ENCODE measurements at regions not wholly inside any gene's neighbourhood (a gene's known extent, or its start where the extent isn't known, plus 50 kb on each side); places are given as distances from the start of the nearest gene placed in this dataset.

DNA sequence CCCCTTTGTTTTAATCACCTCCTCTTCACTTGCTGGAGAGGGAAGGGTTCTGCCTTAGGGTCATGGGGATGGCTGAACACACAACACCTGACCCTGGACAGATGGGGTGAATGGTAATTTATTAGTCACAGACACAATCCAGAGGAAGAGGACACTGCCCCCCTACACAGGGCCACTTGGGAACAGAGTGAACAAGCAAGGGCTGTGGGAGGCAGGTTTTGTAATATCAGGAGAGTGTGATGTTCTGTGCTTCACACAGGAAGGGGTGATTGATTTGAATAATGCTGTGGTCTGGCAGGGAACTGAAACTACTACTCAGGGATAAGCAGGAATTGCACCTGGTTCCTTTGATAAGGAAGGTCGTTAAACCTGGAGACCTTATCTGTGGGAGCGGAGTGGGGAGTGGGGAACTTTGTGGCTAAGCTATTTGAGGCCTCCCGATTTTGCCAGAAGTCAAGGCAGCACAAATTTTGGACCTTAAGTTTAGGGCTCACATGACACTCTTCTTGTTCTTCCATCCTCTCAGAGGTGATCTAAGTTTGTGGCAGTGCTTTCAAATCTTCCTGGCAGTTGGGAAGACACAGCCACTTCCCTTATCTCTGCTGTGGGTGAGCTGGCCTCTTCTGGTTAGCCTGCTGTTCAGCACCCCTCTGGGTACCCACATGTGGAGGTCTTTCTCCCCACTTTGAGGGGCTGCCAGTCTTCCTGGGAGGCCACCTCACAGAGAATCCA, 77.8 kb downstream of the CD164 start (continued):
- peak; percentile 74; the same call in 1 of the 2 replicates for TF ChIP-seq JUND (IDR thresholded peaks at IDR 0.05; ENCODE audit: borderline replicate concordance, low read depth, low read length)
- peak; percentile 79; the same call in 2 of the 3 replicates for TF ChIP-seq JUND (tag; IDR thresholded peaks at IDR 0.05; ENCODE audit: borderline replicate concordance, low read depth, low read length)
- TF ChIP-seq, protein P1, sequence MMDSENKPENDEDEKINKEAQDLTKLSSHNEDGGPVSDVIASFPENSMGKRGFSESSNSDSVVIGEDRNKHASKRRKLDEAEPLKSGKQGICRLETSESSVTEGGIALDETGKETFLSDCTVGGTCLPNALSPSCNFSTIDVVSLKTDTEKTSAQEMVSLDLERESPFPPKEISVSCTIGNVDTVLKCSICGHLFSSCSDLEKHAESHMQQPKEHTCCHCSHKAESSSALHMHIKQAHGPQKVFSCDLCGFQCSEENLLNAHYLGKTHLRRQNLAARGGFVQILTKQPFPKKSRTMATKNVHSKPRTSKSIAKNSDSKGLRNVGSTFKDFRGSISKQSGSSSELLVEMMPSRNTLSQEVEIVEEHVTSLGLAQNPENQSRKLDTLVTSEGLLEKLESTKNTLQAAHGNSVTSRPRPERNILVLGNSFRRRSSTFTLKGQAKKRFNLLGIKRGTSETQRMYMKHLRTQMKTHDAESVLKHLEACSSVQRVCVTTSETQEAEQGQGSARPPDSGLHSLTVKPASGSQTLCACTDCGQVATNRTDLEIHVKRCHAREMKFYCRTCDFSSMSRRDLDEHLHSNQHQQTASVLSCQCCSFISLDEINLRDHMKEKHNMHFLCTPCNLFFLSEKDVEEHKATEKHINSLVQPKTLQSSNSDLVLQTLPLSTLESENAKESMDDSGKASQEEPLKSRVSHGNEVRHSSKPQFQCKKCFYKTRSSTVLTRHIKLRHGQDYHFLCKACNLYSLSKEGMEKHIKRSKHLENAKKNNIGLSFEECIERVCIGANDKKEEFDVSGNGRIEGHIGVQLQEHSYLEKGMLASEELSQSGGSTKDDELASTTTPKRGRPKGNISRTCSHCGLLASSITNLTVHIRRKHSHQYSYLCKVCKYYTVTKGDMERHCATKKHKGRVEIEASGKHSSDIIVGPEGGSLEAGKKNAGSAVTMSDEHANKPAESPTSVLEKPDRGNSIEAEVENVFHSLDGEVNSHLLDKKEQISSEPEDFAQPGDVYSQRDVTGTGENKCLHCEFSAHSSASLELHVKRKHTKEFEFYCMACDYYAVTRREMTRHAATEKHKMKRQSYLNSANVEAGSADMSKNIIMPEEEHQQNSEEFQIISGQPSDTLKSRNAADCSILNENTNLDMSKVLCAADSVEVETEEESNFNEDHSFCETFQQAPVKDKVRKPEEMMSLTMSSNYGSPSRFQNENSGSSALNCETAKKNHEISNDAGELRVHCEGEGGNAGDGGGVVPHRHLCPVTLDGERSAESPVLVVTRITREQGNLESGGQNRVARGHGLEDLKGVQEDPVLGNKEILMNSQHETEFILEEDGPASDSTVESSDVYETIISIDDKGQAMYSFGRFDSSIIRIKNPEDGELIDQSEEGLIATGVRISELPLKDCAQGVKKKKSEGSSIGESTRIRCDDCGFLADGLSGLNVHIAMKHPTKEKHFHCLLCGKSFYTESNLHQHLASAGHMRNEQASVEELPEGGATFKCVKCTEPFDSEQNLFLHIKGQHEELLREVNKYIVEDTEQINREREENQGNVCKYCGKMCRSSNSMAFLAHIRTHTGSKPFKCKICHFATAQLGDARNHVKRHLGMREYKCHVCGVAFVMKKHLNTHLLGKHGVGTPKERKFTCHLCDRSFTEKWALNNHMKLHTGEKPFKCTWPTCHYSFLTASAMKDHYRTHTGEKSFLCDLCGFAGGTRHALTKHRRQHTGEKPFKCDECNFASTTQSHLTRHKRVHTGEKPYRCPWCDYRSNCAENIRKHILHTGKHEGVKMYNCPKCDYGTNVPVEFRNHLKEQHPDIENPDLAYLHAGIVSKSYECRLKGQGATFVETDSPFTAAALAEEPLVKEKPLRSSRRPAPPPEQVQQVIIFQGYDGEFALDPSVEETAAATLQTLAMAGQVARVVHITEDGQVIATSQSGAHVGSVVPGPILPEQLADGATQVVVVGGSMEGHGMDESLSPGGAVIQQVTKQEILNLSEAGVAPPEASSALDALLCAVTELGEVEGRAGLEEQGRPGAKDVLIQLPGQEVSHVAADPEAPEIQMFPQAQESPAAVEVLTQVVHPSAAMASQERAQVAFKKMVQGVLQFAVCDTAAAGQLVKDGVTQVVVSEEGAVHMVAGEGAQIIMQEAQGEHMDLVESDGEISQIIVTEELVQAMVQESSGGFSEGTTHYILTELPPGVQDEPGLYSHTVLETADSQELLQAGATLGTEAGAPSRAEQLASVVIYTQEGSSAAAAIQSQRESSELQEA (IDR thresholded peaks at IDR 0.05; ENCODE audit: low read depth) = no peak
- TF ChIP-seq ATF7 (IDR thresholded peaks at IDR 0.05) = peak; percentile 90
- peak; percentile 77 for TF ChIP-seq RBM39 (optimal IDR thresholded peaks at IDR 0.05; ENCODE audit: low read depth, low read length)
- TF ChIP-seq ZSCAN29 (IDR thresholded peaks at IDR 0.05) = no peak
- TF ChIP-seq PHTF2 (CRISPR knock-in tag; IDR thresholded peaks at IDR 0.05) = no peak
- TF ChIP-seq XRCC4 (IDR thresholded peaks at IDR 0.05; ENCODE audit: extremely low read depth, insufficient read depth, insufficient read length) = no peak
- no peak for TF ChIP-seq TFAM (CRISPR knock-in tag; conservative IDR thresholded peaks at IDR 0.05)
- TF ChIP-seq IRF2 (CRISPR knock-in tag; IDR thresholded peaks at IDR 0.05) = no peak
- TF ChIP-seq, protein P2, sequence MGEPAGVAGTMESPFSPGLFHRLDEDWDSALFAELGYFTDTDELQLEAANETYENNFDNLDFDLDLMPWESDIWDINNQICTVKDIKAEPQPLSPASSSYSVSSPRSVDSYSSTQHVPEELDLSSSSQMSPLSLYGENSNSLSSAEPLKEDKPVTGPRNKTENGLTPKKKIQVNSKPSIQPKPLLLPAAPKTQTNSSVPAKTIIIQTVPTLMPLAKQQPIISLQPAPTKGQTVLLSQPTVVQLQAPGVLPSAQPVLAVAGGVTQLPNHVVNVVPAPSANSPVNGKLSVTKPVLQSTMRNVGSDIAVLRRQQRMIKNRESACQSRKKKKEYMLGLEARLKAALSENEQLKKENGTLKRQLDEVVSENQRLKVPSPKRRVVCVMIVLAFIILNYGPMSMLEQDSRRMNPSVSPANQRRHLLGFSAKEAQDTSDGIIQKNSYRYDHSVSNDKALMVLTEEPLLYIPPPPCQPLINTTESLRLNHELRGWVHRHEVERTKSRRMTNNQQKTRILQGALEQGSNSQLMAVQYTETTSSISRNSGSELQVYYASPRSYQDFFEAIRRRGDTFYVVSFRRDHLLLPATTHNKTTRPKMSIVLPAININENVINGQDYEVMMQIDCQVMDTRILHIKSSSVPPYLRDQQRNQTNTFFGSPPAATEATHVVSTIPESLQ (CRISPR knock-in tag; IDR thresholded peaks at IDR 0.05) = peak; percentile 29; the same call in 1 of the 2 replicates
- TF ChIP-seq PPARD (CRISPR knock-in tag; IDR thresholded peaks at IDR 0.05) = no peak
- TF ChIP-seq OTX1 (CRISPR knock-in tag; IDR thresholded peaks at IDR 0.05) = peak; percentile 98
- TF ChIP-seq SETDB1 (IDR thresholded peaks at IDR 0.05; ENCODE audit: low read length) = peak; percentile 64
- TF ChIP-seq HLTF (IDR thresholded peaks at IDR 0.05) = peak; percentile 85; the same call in 1 of the 2 replicates
- no peak for TF ChIP-seq WHSC1 (IDR thresholded peaks at IDR 0.05; ENCODE audit: low read length)
- no peak for TF ChIP-seq ZFP1 (CRISPR knock-in tag; IDR thresholded peaks at IDR 0.05)
- no peak for TF ChIP-seq SRSF1 (IDR thresholded peaks at IDR 0.05; ENCODE audit: low read depth, low read length)
- no peak for TF ChIP-seq IFI16 (CRISPR knock-in tag; IDR thresholded peaks at IDR 0.05)
- peak; percentile 86; the same call in 1 of the 2 replicates for TF ChIP-seq ZNF583 (CRISPR knock-in tag; IDR thresholded peaks at IDR 0.05)

Data from K562 (cell line).